ENCODE measurements at regions not wholly inside any gene's neighbourhood (a gene's known extent, or its start where the extent isn't known, plus 50 kb on each side); places are given as distances from the start of the nearest gene placed in this dataset.
"Not testable (repeated sequence)": the region's sequence is repeated elsewhere in the genome, so short reads cannot be mapped to it uniquely, and the experiment has no call there.

DNA sequence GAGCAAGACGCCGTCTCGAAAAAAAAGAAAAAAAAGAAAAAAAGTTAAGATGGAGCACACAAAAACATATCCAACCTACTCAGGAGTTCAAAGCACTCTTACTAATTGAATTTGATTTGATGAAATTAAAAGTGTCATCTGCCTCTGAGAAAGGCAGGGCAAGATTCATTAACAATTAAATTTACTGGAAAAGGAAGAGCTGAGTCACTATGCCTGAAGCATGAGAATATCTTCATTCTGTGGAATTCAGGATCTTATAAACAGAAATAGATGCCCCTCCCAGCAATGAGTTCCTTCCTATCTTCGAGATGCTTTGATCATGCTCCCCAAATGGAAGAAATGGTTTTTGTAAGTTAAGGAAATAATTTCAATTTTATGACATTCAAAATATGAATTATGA lies 61.0 kb upstream of the ST3GAL6 start:
- DNase-seq (ENCODE audit: low read depth), result no peak

DNA sequence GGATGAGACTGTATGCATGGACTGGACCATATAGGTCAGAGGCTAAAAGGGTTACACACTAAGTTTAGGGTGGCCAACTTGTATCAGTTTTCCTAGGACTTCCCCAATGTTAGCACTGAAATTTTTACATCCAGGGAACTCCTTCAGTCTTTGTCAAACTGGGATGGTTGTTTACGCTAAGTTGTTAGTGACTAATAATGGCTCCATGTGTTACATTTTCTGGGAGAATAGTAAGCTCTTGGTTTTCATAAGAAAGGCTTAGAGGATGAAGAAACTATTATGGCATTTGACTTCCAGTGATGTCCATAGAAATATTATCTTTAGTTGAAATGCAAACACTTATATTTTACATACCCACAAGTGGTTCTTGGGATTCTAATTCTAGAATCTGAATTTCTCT lies 57.9 kb upstream of the ST3GAL6 start:
- no peak for DNase-seq (ENCODE audit: low read depth)

DNA sequence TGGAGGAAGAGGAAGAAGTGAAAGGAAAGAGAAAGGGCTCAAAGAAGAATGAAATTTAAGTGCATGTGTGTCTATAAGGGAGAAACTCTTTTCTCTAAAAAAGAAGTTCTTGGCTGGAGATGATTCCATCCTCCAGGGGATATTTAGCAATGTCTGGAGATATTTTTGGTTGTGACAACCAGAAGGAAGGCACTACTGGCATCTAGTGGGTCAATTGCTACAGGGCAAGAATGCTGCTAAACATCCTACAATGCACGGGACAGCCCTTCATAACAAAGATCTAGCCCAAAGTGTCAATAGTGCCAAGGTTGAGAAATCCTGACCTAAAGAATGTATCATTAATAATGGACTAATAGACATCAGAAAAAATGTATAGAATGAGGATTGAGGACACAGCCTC lies 57.4 kb upstream of the ST3GAL6 start:
- DNase-seq (ENCODE audit: low read depth), result peak; percentile 51

DNA sequence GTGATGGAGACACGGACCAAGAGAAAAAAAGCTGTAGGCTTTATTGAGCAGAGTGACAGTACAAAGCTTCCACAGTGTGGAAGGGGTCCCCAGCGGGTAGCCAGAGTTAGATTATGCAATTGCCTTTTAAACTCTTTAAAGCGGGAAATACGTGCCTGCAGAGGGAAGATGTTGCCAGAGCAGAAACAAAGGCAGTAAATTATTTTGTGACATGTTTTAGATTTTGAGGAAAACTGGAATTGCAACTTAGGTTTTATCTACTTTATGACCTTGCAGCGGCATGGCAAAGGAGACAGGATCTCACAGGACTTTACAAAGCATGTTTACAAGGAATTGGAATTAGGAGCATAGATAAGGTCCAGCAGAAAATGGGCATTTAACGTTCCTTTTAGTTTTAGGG lies 54.5 kb upstream of the ST3GAL6 start:
- DNase-seq (ENCODE audit: low read depth), result not testable (repeated sequence)

DNA sequence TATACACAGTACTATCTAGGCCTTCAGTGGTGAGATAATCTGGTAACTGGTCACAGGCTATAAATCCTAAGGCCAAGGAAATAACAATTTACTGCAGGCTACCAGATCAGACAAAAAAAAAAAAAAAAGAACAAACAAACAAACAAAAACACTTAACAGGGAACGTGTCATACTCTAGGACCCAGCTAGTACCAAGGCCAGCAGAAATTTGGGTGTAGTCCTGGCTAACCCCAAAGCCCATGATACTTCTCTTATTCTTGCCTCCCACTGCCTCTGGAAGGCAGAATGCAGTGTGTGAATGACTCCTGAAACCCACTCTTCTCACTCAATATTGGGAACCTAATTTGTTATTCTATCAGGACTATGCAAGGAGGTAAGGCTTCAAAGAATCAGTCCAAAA lies 53.7 kb upstream of the ST3GAL6 start:
- DNase-seq (ENCODE audit: low read depth), result no peak

DNA sequence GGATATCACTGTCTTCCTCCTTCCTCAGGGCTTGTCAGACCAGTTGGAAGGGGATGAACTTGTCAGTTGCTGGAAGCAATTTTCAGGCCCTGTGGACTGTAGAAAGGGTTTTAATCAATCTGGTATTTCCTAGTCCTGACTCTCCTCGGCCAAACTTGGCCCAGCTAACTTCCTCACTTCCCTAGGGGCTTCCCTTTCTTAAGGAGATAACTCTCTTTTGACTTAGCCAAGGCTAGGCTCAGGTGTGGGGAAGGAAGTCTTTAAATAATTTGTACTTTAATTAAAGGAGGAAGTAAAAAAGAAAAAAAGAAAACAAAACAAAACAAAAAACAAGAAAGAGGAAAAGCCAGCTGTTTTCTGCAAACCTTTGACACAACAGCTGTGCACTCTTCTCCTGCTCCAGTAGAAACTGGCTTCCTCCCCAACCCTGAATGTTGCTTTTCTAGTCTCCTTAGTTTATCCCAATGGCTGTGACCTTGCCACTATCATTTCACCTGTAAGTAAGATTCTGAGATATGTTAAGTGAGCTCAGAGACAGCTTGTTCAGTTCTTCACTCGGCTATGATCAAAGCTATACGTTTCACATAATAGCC lies 53.0 kb upstream of the ST3GAL6 start:
- DNase-seq (ENCODE audit: low read depth), result no peak

DNA sequence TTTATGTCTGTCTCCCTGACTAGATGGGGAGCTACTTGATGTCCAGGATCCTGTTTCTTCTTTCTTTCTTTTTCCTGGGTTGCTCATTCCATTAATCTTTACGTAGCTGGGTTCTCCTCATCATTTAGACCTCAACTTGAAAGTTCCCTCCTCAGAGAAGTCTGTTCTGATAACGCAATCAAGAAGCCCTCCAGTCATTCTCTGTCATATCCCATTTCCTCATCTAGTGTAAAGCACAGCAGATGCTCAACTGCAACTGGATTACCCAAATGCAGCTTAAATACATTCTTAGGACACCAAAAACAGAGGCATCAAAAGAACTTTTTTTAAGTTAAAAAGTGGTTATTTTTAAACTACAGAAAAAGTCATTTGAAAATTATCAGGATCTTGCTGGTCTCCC lies 51.7 kb upstream of the ST3GAL6 start:
- DNase-seq (ENCODE audit: low read depth), result no peak

DNA sequence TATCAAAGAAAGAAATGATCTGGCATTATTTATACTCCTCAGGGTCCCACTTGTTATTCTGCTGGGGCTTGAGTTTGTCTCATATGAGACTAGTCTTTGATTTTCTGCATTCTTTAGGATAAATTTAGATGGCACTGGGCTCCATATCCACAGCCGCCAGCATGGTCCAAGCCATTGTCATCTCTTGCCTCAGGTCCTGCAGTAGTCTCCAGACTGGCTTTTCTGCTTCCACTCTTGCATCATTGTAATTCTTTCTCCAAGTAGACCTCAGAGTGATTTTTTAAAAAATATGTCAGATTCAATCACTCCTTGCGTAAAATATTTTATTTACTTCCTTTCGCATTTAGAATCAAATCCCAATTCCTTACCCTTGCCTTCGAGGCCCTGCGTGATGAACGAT lies 50.4 kb upstream of the ST3GAL6 start:
- no peak for DNase-seq (ENCODE audit: low read depth)

DNA sequence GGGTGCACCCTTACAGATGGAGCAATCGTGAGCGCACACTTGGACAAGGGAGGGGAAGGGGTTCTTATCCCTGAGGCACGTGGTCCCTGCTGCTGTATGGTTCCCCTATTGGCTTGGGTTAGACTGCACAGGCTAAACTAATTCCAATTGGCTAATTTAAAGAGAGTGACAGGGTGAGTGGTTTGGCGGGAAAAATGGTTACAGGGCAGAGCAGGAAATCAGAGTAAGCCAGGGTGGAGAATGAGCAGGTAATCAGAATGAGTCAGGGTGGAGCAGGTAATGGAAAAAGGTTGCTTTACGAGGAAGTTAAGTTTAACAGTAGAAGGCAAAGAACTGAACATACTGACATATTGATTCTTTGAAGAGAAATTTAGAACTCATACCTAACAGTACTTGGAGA lies 49.8 kb upstream of the ST3GAL6 start:
- DNase-seq (ENCODE audit: low read depth), result not testable (repeated sequence)
